ENCODE measurements at regions not wholly inside any gene's neighbourhood (a gene's known extent, or its start where the extent isn't known, plus 50 kb on each side); places are given as distances from the start of the nearest gene placed in this dataset.

DNA sequence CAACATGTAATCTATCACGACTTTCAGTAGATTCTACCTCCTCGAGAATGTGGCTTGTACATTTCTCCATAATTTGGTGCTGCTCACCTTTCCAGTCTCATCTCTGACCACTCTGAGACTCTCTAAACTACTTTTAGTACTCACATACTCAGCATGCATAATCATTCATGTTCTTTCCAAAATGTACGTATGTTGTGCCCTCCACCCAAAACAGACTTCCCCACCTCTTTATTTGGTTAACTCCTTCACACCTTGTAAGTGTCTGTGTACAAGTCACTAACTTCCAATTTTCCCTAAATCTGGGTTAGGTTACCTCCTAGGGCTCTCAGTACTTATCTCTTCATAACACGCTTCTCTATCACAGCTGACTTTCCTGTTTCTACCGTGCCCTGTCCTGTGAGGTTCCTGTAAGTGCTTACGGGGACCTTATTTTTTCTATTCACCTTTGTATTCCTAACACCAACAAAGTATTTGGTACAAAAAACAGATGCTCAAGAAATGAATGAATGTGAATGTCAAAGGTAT, 186.2 kb upstream of the MKLN1 start:
- POLR2A ChIA-PET = no interaction called here
- H3K27ac ChIP-seq (ENCODE audit: insufficient read depth in 1 of 2, low read depth in 1 of 2, low read length in 2 of 2, poor library complexity in 1 of 2, severe bottlenecking in 2 of 2) = no peak overlapping the region
- no peak for DNase-seq
- no peaks in the 10 kb centered on the region for H3K4me1 ChIP-seq (ENCODE audit: control extremely low read depth in 1 of 4, control insufficient read depth in 4 of 4, insufficient read depth in 4 of 4, low read length in 3 of 4)
- H3K9me3 ChIP-seq (ENCODE audit: control extremely low read depth in 1 of 5, control insufficient read depth in 4 of 5, insufficient read depth in 2 of 5, low read depth in 1 of 5, low read length in 4 of 5) = peaks cover 0 to 9% (median 0%) of the 10 kb centered on the region in 5 experiments
- WGBS (ENCODE audit: insufficient coverage) = 90% methylated on average over 5 of the region's 6 CpGs
- CTCF ChIA-PET = no interaction called here
- no peaks in the 10 kb centered on the region for H3K27me3 ChIP-seq (replicated peaks in 2 of 5; ENCODE audit: control insufficient read depth in 4 of 5, insufficient read depth in 5 of 5, low read length in 4 of 5)
- no peaks in the 10 kb centered on the region for H3K36me3 ChIP-seq (ENCODE audit: control insufficient read depth in 4 of 4, insufficient read depth in 4 of 4, low read length in 3 of 4)
- no peak overlapping the region for H3K4me3 ChIP-seq (ENCODE audit: control insufficient read depth in 1 of 7, extremely low read depth in 1 of 7, insufficient read depth in 4 of 7, low read depth in 2 of 7, low read length in 6 of 7)

DNA sequence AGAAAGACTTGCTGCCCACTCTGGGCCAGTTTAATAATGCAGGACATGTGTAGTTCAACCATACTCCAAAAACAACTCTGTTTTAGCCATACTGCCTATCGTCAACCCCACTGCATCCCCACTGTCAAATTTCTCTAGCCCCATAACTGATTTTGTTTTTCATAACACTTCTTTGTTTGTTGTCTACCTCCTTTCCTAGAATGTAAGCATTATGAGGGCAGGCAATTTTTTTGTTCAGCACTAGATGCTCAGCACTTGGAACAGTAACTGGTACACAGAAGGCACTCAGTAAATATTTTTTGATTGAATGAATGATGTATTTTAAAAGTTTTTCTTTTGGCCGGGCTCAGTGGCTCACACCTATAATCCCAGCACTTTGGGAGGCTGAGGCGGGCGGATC, 183.8 kb upstream of the MKLN1 start:
- CTCF ChIA-PET = no interaction called here
- no peaks in the 10 kb centered on the region for H3K27me3 ChIP-seq (replicated peaks in 2 of 5; ENCODE audit: control insufficient read depth in 4 of 5, insufficient read depth in 5 of 5, low read length in 4 of 5)
- no peak overlapping the region for H3K4me3 ChIP-seq (ENCODE audit: control insufficient read depth in 1 of 7, extremely low read depth in 1 of 7, insufficient read depth in 4 of 7, low read depth in 2 of 7, low read length in 6 of 7)
- no peaks in the 10 kb centered on the region for H3K36me3 ChIP-seq (ENCODE audit: control insufficient read depth in 4 of 4, insufficient read depth in 4 of 4, low read length in 3 of 4)
- peaks cover 0 to 9% (median 0%) of the 10 kb centered on the region in 5 experiments for H3K9me3 ChIP-seq (ENCODE audit: control extremely low read depth in 1 of 5, control insufficient read depth in 4 of 5, insufficient read depth in 2 of 5, low read depth in 1 of 5, low read length in 4 of 5)
- DNase-seq = no peak
- no peak overlapping the region for H3K27ac ChIP-seq (ENCODE audit: insufficient read depth in 1 of 2, low read depth in 1 of 2, low read length in 2 of 2, poor library complexity in 1 of 2, severe bottlenecking in 2 of 2)
- H3K4me1 ChIP-seq (ENCODE audit: control extremely low read depth in 1 of 4, control insufficient read depth in 4 of 4, insufficient read depth in 4 of 4, low read length in 3 of 4) = no peaks in the 10 kb centered on the region
- POLR2A ChIA-PET = no interaction called here
- 100% methylated on average over 3 of the region's 4 CpGs for WGBS (ENCODE audit: insufficient coverage)

DNA sequence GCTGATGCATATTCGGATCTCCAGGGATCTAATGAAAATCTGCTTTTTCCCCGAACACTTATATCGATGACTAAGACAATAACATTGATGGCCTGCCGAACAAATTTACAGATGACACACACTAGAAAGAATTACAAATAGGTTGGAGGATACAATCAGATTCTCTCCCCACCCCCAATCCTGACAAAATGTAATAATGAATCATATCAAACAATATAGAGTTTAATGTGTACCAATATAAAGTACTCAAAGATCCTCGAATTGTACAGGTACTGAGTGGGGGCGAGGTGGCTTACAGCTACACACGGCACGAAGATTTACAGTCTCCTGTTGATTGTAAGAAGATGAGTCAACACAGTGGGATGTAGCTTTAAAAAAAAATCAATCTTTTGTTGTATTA, 182.7 kb upstream of the MKLN1 start:
- no peaks in the 10 kb centered on the region for H3K4me1 ChIP-seq (ENCODE audit: control extremely low read depth in 1 of 4, control insufficient read depth in 4 of 4, insufficient read depth in 4 of 4, low read length in 3 of 4)
- no peak for DNase-seq
- no peaks in the 10 kb centered on the region for H3K27me3 ChIP-seq (replicated peaks in 2 of 5; ENCODE audit: control insufficient read depth in 4 of 5, insufficient read depth in 5 of 5, low read length in 4 of 5)
- H3K9me3 ChIP-seq (ENCODE audit: control extremely low read depth in 1 of 5, control insufficient read depth in 4 of 5, insufficient read depth in 2 of 5, low read depth in 1 of 5, low read length in 4 of 5) = peaks cover 0 to 9% (median 0%) of the 10 kb centered on the region in 5 experiments
- no peak overlapping the region for H3K27ac ChIP-seq (ENCODE audit: insufficient read depth in 1 of 2, low read depth in 1 of 2, low read length in 2 of 2, poor library complexity in 1 of 2, severe bottlenecking in 2 of 2)
- no peaks in the 10 kb centered on the region for H3K36me3 ChIP-seq (ENCODE audit: control insufficient read depth in 4 of 4, insufficient read depth in 4 of 4, low read length in 3 of 4)
- ChIA-PET CTCF (no interaction called here), POLR2A (no interaction called here)
- 100% methylated on average over 6 of the region's 8 CpGs for WGBS (ENCODE audit: insufficient coverage)
- H3K4me3 ChIP-seq (ENCODE audit: control insufficient read depth in 1 of 7, extremely low read depth in 1 of 7, insufficient read depth in 4 of 7, low read depth in 2 of 7, low read length in 6 of 7) = no peak overlapping the region

DNA sequence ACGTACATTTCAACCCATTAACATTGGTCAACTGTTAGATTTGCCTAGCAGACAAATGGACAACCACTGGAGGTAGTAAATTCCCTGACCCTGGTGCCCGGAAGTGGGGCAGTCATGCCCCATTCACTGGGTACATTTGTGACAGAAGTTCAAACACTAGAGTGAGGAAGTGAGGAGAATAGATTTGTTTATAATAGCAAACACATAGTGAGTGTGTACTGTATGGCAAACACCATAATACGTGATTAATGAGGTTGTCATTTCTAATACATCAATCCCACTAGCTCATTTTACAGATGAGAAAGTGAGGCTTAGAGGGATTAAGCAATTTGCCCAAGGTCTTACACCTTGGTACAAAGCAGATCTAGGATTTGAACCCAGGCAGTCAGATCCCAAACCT, 181.9 kb upstream of the MKLN1 start:
- Histone ChIP-seq H3K36me3 (ENCODE audit: control insufficient read depth in 4 of 4, insufficient read depth in 4 of 4, low read length in 3 of 4) (no peaks in the 10 kb centered on the region), H3K4me1 (ENCODE audit: control extremely low read depth in 1 of 4, control insufficient read depth in 4 of 4, insufficient read depth in 4 of 4, low read length in 3 of 4) (no peaks in the 10 kb centered on the region), H3K9me3 (ENCODE audit: control extremely low read depth in 1 of 5, control insufficient read depth in 4 of 5, insufficient read depth in 2 of 5, low read depth in 1 of 5, low read length in 4 of 5) (peaks cover 0 to 9% (median 0%) of the 10 kb centered on the region in 5 experiments), H3K27ac (ENCODE audit: insufficient read depth in 1 of 2, low read depth in 1 of 2, low read length in 2 of 2, poor library complexity in 1 of 2, severe bottlenecking in 2 of 2) (no peak overlapping the region), H3K27me3 (replicated peaks in 2 of 5; ENCODE audit: control insufficient read depth in 4 of 5, insufficient read depth in 5 of 5, low read length in 4 of 5) (no peaks in the 10 kb centered on the region), H3K4me3 (ENCODE audit: control insufficient read depth in 1 of 7, extremely low read depth in 1 of 7, insufficient read depth in 4 of 7, low read depth in 2 of 7, low read length in 6 of 7) (no peak overlapping the region)
- ChIA-PET CTCF (no interaction called here), POLR2A (no interaction called here)
- no peak for DNase-seq
- 100% methylated on average over 1 of the region's 3 CpGs for WGBS (ENCODE audit: insufficient coverage)

DNA sequence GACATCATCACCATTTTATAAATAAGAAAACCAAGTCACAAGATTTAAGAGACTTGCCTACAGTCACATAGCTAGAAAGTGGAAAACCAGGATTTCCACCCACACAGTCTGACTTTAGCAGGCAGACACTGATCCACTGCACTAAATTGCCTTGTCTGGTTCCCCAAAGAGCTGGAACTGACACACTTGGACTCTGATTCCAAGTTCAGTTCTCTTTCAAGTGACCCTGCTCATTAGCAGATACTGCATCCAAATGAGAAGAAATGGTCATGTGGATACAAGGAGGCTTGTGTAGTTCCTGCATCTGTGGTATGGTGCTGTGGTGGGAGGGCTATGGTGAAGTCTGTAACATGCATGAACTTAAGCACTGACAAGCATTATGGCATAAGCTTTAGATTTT, 180.1 kb upstream of the MKLN1 start:
- POLR2A ChIA-PET = no interaction called here
- Histone ChIP-seq H3K4me1 (ENCODE audit: control extremely low read depth in 1 of 4, control insufficient read depth in 4 of 4, insufficient read depth in 4 of 4, low read length in 3 of 4) (no peaks in the 10 kb centered on the region), H3K27ac (ENCODE audit: insufficient read depth in 1 of 2, low read depth in 1 of 2, low read length in 2 of 2, poor library complexity in 1 of 2, severe bottlenecking in 2 of 2) (no peak overlapping the region), H3K27me3 (replicated peaks in 2 of 5; ENCODE audit: control insufficient read depth in 4 of 5, insufficient read depth in 5 of 5, low read length in 4 of 5) (no peaks in the 10 kb centered on the region), H3K9me3 (ENCODE audit: control extremely low read depth in 1 of 5, control insufficient read depth in 4 of 5, insufficient read depth in 2 of 5, low read depth in 1 of 5, low read length in 4 of 5) (no peaks in the 10 kb centered on the region), H3K36me3 (ENCODE audit: control insufficient read depth in 4 of 4, insufficient read depth in 4 of 4, low read length in 3 of 4) (no peaks in the 10 kb centered on the region), H3K4me3 (ENCODE audit: control insufficient read depth in 1 of 7, extremely low read depth in 1 of 7, insufficient read depth in 4 of 7, low read depth in 2 of 7, low read length in 6 of 7) (no peak overlapping the region)
- DNase-seq = no peak
- CTCF ChIA-PET = interaction anchor here (1.0 to 1.5 kb wide), 3 partner anchors 12 to 18 kb away, joined by 4 read pairs; no protein-coding TSS in a partner anchor

DNA sequence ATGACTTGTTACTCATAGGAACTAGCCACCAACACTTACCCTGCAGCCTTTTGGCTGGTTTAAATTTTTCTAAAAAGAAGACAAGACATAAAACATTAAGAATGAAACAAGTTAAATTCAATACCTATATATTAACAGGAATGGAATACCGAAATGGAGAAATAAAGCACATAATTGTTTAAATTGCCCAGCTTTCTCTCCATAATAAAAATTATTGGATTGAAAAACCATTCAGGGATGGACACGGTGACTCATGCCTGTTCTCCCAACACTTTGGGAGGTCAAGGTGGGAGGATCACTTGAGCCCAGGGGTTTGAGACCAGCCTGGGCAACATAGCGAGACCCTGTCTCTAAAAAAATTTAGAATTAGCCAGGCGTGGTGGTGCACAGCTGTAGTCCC, 179.4 kb upstream of the MKLN1 start:
- Histone ChIP-seq H3K4me1 (ENCODE audit: control extremely low read depth in 1 of 4, control insufficient read depth in 4 of 4, insufficient read depth in 4 of 4, low read length in 3 of 4) (no peaks in the 10 kb centered on the region), H3K27ac (ENCODE audit: insufficient read depth in 1 of 2, low read depth in 1 of 2, low read length in 2 of 2, poor library complexity in 1 of 2, severe bottlenecking in 2 of 2) (no peak overlapping the region), H3K4me3 (ENCODE audit: control insufficient read depth in 1 of 7, extremely low read depth in 1 of 7, insufficient read depth in 4 of 7, low read depth in 2 of 7, low read length in 6 of 7) (no peak overlapping the region), H3K27me3 (replicated peaks in 2 of 5; ENCODE audit: control insufficient read depth in 4 of 5, insufficient read depth in 5 of 5, low read length in 4 of 5) (no peaks in the 10 kb centered on the region), H3K36me3 (ENCODE audit: control insufficient read depth in 4 of 4, insufficient read depth in 4 of 4, low read length in 3 of 4) (no peaks in the 10 kb centered on the region), H3K9me3 (ENCODE audit: control extremely low read depth in 1 of 5, control insufficient read depth in 4 of 5, insufficient read depth in 2 of 5, low read depth in 1 of 5, low read length in 4 of 5) (no peaks in the 10 kb centered on the region)
- DNase-seq = no peak
- WGBS (ENCODE audit: insufficient coverage) = 100% methylated on average over 1 of the region's 4 CpGs
- POLR2A ChIA-PET = interaction anchor here (0.6 kb wide), 1 partner anchor 18 kb away, joined by 4 read pairs; no protein-coding TSS in a partner anchor
- CTCF ChIA-PET = interaction anchor here (1.5 kb wide), 1 partner anchor 17 kb away, joined by 4 read pairs; no protein-coding TSS in a partner anchor

DNA sequence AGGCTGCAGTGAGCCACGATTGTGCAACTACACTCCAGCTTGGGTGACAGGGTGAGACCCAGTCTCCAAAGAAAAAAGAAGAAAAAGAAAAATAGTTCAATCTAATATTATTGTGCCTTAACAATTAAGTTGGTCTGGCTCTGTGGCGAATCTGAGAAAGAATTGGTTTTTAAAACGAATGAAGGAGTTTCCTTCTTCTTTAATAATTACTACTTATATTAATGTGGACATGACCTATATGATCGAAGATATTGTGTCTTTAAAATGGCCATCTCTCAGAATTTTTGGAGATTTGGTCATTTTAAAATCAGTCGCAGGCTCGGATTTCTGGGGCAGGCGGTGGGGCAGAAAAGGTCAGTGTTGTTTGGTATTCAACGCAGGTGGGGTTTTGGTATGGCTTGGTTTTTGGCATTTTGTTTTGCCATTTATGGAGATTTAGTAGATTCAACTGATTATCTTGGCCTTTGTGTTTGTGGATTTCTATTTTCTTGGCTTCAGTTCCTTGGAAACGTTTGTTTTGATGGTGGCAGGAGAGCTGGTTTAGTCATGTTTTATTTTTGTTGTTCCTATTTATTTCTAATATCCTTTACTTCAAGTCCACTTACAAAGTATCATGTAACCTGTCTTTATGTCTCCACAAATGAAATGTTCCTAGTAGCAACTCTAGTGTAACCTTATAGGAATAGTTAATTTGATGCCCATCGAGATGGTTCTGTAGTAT, 178.8 kb upstream of the MKLN1 start:
- no peak for DNase-seq
- POLR2A ChIA-PET = no interaction called here

More for the DNA sequence above, 178.8 kb upstream of the MKLN1 start:
- H3K4me1 ChIP-seq (ENCODE audit: control extremely low read depth in 1 of 4, control insufficient read depth in 4 of 4, insufficient read depth in 4 of 4, low read length in 3 of 4) = no peaks in the 10 kb centered on the region
- WGBS (ENCODE audit: insufficient coverage) = 96% methylated on average over 5 of the region's 10 CpGs
- H3K27ac ChIP-seq (ENCODE audit: insufficient read depth in 1 of 2, low read depth in 1 of 2, low read length in 2 of 2, poor library complexity in 1 of 2, severe bottlenecking in 2 of 2) = no peak overlapping the region
- no peaks in the 10 kb centered on the region for H3K36me3 ChIP-seq (ENCODE audit: control insufficient read depth in 4 of 4, insufficient read depth in 4 of 4, low read length in 3 of 4)
- CTCF ChIA-PET = interaction anchor here (1.5 kb wide), 1 partner anchor 10 kb away, joined by 3 read pairs; no protein-coding TSS in a partner anchor
- H3K9me3 ChIP-seq (ENCODE audit: control extremely low read depth in 1 of 5, control insufficient read depth in 4 of 5, insufficient read depth in 2 of 5, low read depth in 1 of 5, low read length in 4 of 5) = no peaks in the 10 kb centered on the region
- H3K27me3 ChIP-seq (replicated peaks in 2 of 5; ENCODE audit: control insufficient read depth in 4 of 5, insufficient read depth in 5 of 5, low read length in 4 of 5) = no peaks in the 10 kb centered on the region
- H3K4me3 ChIP-seq (ENCODE audit: control insufficient read depth in 1 of 7, extremely low read depth in 1 of 7, insufficient read depth in 4 of 7, low read depth in 2 of 7, low read length in 6 of 7) = no peak overlapping the region
